DND-41 (cell line): ENCODE measurements at regions not wholly inside any gene's neighbourhood (a gene's known extent, or its start where the extent isn't known, plus 50 kb on each side); places are given as distances from the start of the nearest gene placed in this dataset.

Experiments
- ATAC-seq: fragments of 200-7000 bp; cut with Tn5 transposase; 3 replicates; pipeline ENCODE4 v1.9.1; 2021; ENCODE audit warnings: low read depth; ENCODE audit not compliant: insufficient read depth
- DNase-seq: peaks from one replicate; pipeline ENCODE4 v3.0.0-alpha.2; 2020
- H2AFZ ChIP-seq: 2 replicates; pipeline ENCODE4 v1.6.0; 2012; ENCODE audit warnings: low read depth, low read length
- H3K27ac ChIP-seq: 2 replicates; pipeline ENCODE4 v1.5.1; 2012; ENCODE audit warnings: low read length, inconsistent platforms
- H3K27me3 ChIP-seq: fragments of 200-600 bp; sonication (generic); 2 replicates; pipeline ENCODE4 v1.6.0; 2012; ENCODE audit warnings: low read length, mild to moderate bottlenecking, inconsistent platforms; ENCODE audit not compliant: insufficient read depth, poor library complexity
- H3K36me3 ChIP-seq: 2 replicates; pipeline ENCODE4 v1.5.1; 2012; ENCODE audit warnings: low read length, inconsistent platforms; ENCODE audit not compliant: insufficient read depth
- H3K4me1 ChIP-seq: 2 replicates; pipeline ENCODE4 v1.5.1; 2012; ENCODE audit warnings: mild to moderate bottlenecking, low read length; ENCODE audit not compliant: insufficient read depth
- H3K4me2 ChIP-seq: 2 replicates; pipeline ENCODE4 v1.6.0; 2012; ENCODE audit warnings: mild to moderate bottlenecking, moderate library complexity, low read length, inconsistent platforms; ENCODE audit not compliant: insufficient read depth
- H3K4me3 ChIP-seq, 2 experiments: fragments of 200-600 bp in 1 of 2; shearing (Covaris generic) in 1 of 2; 2 replicates each; pipeline ENCODE4 v1.5.1; 2012 to 2016; ENCODE audit warnings: inconsistent platforms in 2 of 2, low read length in 2 of 2, mild to moderate bottlenecking in 2 of 2, low read depth in 1 of 2, moderate library complexity in 1 of 2
- H3K79me2 ChIP-seq: 2 replicates; pipeline ENCODE4 v1.6.0; 2012; ENCODE audit warnings: low read length, inconsistent platforms; ENCODE audit not compliant: insufficient read depth
- H3K9ac ChIP-seq: 2 replicates; pipeline ENCODE4 v1.6.0; 2012; ENCODE audit warnings: low read depth, mild to moderate bottlenecking, inconsistent platforms, low read length, moderate library complexity
- H3K9me3 ChIP-seq: 2 replicates; pipeline ENCODE4 v1.5.1; 2012; ENCODE audit warnings: low read length, moderate library complexity, mild to moderate bottlenecking, inconsistent platforms; ENCODE audit not compliant: insufficient read depth, severe bottlenecking
- H4K20me1 ChIP-seq: 2 replicates; pipeline ENCODE4 v1.6.0; 2012; ENCODE audit warnings: low read length; ENCODE audit not compliant: insufficient read depth
- EZH2 ChIP-seq: IDR thresholded peaks from 3 replicates; pipeline ENCODE4 v1.6.1; 2012; ENCODE audit warnings: borderline replicate concordance, low read depth, mild to moderate bottlenecking, moderate library complexity, low read length, inconsistent platforms; ENCODE audit not compliant: severe bottlenecking
- TF ChIP-seq, protein P1 (sequence below): IDR thresholded peaks from 2 replicates; pipeline ENCODE4 v1.5.1; 2012; ENCODE audit warnings: borderline replicate concordance, low read length, moderate library complexity, mild to moderate bottlenecking; ENCODE audit not compliant: poor library complexity, severe bottlenecking; ENCODE audit errors: extremely low read depth

DNA sequence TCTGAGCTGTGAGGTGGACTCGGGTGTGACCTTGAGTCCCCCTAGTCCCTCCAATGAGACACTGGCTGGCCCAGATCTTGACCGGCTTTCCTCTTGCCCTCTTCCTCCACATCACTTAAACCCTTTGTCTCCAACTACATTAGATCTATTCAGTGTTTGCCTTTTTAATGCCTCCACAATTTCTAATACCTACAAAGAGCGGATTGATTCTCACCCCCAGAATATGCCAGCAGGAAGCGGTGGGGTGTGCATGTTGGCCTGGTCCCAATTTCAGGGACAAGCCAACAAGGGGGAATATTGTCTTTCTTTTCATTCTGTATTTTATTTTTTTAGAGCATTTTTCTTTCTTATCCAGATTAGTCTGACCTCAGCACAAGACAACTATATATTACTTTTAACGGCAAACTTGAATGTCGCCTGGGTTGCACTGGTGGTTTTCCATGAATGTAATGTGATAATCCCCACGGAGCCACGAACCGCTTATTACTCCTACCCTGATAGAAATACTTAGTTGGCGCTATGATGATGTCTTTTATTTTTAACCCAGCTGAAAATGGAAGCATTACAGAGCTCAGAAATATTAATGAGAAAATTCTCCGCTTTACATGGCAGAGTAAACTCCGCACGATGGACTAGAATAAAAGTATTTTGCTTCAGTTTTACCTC lies 68.5 kb upstream of the MYO10 start:
- Histone ChIP-seq H3K36me3 (no peaks in the 10 kb centered on the region), H3K4me3 (no peak overlapping the region), H3K9ac (no peak overlapping the region), H4K20me1 (no peaks in the 10 kb centered on the region), H3K27ac (no peak overlapping the region), H3K4me2 (no peak overlapping the region), H3K27me3 (no peaks in the 10 kb centered on the region), H3K4me1 (no peaks in the 10 kb centered on the region), H3K79me2 (no peaks in the 10 kb centered on the region), H3K9me3 (no peaks in the 10 kb centered on the region), H2AFZ (no peak overlapping the region)
- DNase-seq (no peak), ATAC-seq (no peak)
- TF ChIP-seq, protein P1, sequence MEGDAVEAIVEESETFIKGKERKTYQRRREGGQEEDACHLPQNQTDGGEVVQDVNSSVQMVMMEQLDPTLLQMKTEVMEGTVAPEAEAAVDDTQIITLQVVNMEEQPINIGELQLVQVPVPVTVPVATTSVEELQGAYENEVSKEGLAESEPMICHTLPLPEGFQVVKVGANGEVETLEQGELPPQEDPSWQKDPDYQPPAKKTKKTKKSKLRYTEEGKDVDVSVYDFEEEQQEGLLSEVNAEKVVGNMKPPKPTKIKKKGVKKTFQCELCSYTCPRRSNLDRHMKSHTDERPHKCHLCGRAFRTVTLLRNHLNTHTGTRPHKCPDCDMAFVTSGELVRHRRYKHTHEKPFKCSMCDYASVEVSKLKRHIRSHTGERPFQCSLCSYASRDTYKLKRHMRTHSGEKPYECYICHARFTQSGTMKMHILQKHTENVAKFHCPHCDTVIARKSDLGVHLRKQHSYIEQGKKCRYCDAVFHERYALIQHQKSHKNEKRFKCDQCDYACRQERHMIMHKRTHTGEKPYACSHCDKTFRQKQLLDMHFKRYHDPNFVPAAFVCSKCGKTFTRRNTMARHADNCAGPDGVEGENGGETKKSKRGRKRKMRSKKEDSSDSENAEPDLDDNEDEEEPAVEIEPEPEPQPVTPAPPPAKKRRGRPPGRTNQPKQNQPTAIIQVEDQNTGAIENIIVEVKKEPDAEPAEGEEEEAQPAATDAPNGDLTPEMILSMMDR, result no peak
- TF ChIP-seq EZH2, result no peak

DNA sequence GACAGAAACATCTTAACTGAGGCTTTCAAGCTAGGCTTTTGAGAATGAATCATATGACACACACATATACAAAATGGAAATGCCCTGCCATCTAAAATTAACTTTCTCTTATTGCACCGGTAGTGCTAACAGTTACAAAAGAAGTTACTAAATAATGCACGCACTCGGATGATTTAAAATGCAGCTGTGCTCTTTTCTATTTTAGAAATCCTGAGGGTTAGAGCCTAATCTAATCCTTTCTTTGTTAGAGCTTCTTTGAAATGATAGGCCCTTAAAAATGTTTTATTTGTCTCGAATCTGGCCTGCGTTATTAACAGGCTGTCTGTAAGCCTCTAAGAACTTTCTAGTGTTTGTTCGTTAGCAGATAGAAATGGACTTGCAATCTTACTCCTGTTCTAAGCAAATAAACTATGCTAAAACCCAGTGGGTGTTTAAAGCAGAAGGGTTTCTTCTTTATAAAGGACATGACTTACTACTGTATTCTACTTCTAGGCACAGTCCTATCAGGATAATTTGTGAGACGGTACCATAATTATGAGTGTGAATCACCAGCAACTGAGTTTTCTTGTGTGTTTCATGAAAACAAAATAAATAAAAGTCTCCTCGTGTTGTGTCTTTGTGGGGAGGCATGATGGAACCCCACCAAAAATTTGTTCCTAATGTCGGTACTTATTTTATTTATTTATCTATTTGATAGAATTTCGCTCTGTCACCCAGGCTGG lies 69.2 kb upstream of the MYO10 start:
- ATAC-seq, result no peak
- H3K4me2 ChIP-seq, result no peak overlapping the region
- no peaks in the 10 kb centered on the region for H3K79me2 ChIP-seq
- no peaks in the 10 kb centered on the region for H3K36me3 ChIP-seq
- H3K27ac ChIP-seq, result no peak overlapping the region
- TF ChIP-seq EZH2, result no peak
- TF ChIP-seq, protein P1, result no peak
- no peaks in the 10 kb centered on the region for H3K27me3 ChIP-seq
- H3K4me3 ChIP-seq, result no peak overlapping the region
- H3K9ac ChIP-seq, result no peak overlapping the region
- no peaks in the 10 kb centered on the region for H4K20me1 ChIP-seq
- no peak overlapping the region for H2AFZ ChIP-seq
- no peaks in the 10 kb centered on the region for H3K9me3 ChIP-seq
- DNase-seq, result no peak
- no peaks in the 10 kb centered on the region for H3K4me1 ChIP-seq

DNA sequence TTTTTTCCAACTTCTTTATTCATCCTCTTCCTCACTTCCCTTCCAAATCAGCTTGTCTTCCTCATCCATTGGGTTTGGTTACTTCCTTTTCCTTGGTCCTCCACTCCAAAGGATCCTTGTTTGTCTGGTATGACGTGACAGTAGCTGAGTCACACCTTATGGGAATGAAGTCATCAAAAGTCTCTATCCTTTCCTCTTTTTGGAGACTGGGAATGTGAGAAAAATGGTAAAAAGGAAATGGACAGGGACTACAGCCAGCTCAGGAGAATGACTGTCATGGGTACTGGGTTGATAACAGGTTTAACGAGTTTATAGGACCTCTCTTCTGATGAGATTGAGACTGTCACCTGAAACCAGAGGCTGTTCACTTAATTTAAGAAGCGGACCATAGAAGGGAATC lies 76.2 kb upstream of the MYO10 start:
- TF ChIP-seq EZH2, result no peak
- TF ChIP-seq, protein P1, result no peak
- H2AFZ ChIP-seq, result no peak overlapping the region
- no peaks in the 10 kb centered on the region for H3K4me1 ChIP-seq
- H3K9ac ChIP-seq, result no peak overlapping the region
- no peaks in the 10 kb centered on the region for H4K20me1 ChIP-seq
- H3K4me2 ChIP-seq, result no peak overlapping the region
- H3K27ac ChIP-seq, result no peak overlapping the region
- no peaks in the 10 kb centered on the region for H3K36me3 ChIP-seq
- H3K4me3 ChIP-seq, result no peak overlapping the region
- H3K27me3 ChIP-seq, result no peaks in the 10 kb centered on the region
- H3K79me2 ChIP-seq, result no peaks in the 10 kb centered on the region
- H3K9me3 ChIP-seq, result no peaks in the 10 kb centered on the region
- ATAC-seq (no peak), DNase-seq (no peak)
